MV-4-11 (cell line): ENCODE measurements at regions not wholly inside any gene's neighbourhood (a gene's known extent, or its start where the extent isn't known, plus 50 kb on each side); places are given as distances from the start of the nearest gene placed in this dataset.

Experiments used
- DNase-seq: peaks from one replicate; lab custom pipeline; 2025; lab: John Stamatoyannopoulos, UW

DNA sequence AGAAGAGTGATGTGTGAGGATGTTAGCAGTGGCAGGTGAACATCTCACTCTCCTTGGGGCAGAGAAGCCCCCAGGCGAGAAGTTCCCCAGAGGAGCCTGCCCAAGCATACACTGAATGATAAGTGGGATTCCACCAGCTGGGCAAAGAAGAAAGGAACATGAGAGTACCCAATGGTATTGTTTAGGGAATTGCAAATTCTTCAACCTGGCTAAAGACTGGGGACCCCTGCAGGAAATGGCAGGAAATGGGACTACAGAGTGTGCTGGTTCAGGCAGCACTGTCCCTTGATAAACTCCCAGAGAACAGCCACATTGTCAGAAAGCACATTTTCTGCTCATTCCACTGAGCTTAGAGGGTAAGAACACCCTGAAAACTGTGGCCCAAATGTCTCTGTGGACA is 121.3 kb downstream of the RPS29 start:
- DNase-seq = no peak

GRCh38 chr14:49463146-49463545 is 123.0 kb downstream of the RPS29 start:
- no peak for DNase-seq

DNA sequence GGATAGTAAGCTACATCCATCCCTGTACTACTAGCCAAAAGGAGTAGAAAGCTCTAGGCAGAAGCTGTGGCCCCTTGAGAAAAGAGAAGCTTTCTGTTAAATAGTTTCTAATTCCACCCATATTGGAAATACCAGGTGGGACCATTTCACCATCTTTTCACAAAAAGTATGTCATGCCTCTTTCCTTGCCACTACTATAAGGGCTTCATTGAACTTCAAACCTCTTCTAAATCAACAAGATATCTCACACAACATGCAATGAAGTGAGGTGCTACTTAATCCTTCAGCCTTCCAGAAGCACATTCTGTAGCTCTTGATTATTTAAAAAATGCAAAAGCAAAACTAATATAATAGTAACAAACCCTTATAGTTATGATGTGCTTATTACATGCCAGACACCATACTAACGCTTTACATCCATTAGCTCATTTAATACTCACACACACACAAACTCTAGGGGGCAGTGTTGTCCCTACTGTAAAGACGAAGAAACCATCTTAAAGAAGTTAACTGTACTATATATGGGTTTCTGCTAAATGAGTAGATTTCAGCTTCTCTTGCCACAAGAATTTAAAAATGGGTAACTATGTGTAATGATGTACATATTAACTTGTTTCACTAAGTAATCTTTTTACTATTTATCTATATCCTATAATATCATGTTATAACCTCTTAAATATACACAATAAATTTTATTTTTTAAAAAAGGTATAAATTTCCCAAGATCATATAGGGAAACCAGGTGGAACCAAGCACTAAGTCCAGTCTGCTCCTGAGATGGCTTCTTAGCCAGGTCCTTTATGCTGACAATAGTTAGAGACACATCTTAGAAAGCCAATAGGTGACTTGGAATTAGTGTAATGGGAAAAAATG is 124.4 kb downstream of the RPS29 start:
- peak; percentile 68 for DNase-seq

- DNase-seq = no peak
Observed at GRCh38 chr14:49460662-49461061, 125.5 kb downstream of the RPS29 start.

GRCh38 chr14:49456589-49456988 is 129.6 kb downstream of the RPS29 start:
- DNase-seq = no peak

DNA sequence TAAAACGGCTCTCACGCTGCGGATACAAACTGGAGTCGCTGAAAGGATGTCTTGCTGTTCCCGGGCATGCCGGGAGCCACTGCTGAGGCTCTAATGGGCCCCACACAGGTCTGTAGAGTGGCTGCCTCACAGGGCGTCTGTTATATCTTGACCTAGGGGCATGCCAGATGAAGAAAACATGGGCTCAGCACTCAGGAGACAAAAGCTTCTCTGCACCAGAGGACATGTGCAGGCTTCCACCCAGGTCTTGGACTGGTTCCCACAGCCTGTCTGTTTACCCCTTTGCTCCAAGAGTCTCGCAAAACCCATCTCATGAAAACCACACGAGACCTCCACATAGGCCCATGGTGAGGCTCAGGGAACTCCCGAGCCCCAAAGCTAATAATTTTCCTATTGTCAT is 134.2 kb downstream of the RPS29 start:
- no peak for DNase-seq

DNA sequence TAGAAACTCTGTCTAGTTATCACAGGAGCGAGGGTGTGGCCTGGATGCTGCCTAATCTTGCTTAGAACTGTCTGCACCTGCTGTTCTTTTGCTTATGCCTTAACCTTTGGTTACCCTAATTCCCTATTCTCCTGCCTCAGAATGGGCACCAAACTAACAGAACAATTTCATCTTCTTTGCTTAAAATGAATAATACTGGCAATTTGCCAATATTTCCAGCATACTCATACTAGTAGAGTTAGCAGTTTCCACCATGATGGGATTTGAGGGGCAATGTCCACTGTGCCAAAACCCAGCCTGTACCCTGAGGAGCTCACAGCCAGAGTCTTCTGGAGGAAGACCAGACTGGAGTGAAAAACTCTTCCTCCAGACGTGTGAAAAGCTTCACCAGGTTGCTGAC is 136.4 kb downstream of the RPS29 start:
- no peak for DNase-seq

DNA sequence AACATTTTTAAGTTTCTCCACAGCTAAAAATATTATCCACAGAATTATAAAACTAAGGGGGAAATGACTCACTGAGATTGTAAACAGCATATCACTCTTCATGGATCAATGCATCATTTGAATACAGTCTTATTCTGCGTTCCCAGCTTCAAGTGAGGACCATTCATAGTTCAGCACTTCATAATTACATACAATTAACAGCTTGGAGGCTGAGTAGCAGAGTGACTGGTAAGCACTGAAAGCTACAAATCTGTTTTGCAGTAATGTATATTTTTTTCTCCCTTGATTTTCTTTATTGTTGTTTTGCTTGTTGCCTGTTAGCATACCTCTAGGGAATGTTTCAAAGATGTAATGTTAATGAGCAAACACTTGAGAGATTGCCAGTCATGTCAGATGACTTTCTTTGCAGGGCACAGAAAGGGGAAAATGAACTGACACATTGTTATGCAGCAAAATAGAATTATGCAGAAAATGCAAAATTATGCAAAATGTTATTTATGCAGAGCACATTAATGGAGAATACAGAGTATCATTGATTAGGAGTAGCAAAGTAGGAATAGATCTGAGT is 138.6 kb downstream of the RPS29 start:
- no peak for DNase-seq

- DNase-seq = no peak
Observed at GRCh38 chr14:49446801-49447200, 139.4 kb downstream of the RPS29 start.

GRCh38 chr14:49438256-49438770 is 147.9 kb downstream of the RPS29 start:
- no peak for DNase-seq

DNA sequence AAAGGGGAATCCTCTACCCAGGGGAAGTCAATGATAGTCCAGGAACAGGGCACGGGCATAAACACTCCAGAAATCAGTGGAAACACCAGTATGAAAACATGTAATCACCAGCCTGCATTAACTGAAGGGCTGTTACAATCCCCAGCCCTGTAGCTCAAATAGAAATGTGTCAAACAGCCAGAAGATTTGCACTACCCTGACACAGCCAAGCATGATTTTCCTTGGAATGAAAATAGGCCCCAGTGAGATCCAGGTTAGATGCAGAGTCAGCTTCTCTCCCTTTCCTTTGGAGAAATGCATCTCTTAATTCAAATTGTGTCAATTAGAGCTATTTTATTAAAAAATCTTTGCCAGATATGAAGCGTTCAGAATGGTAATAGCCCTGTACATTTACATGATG is 158.1 kb downstream of the RPS29 start:
- DNase-seq = no peak

GRCh38 chr14:49427117-49427516 is 159.1 kb downstream of the RPS29 start:
- DNase-seq = no peak

- no peak for DNase-seq
Observed at GRCh38 chr14:49425921-49426320, 160.3 kb downstream of the RPS29 start.

DNA sequence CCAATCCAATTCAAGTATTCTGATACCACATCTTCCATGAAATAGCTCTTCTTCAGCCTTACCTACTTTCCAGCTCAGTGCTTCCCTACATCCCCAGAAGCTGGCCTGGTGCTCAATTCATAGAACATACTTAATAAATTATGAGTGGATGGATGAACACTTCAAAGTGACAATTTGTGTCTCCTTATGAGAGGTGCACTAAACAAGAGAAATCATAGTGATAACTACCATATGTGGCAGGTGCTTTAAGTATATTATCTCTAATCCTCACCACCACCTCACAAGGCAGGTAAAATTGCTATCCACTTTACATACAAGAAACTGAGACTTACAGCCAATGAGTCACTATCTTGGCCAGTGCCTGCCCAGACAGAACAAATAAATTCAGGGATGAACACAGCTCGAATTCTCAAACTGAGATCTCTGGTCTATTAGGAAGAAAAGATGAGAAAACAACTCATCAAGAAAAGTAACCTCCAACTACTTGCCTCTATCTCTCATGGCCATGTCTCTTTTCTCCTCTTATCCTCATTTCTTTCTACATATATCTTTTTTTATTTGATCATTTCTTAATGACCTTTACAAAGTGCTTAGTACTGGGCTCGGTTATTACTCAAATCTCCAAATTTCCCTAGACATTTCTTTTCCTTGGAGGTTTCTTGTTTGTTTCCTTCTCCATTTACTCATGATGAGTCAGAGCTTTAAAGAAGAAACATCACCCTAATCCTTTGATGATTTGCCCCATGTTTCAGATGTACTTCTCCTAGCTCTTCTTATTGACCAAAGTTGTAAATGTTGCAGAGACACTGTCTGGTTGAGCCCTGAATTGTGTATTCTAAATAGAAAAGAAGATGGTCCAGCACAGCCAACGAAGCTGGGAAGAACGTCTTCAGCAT is 161.5 kb downstream of the RPS29 start:
- DNase-seq = no peak

- no peak for DNase-seq
Observed at GRCh38 chr14:49420201-49420600, 166.0 kb downstream of the RPS29 start.

DNA sequence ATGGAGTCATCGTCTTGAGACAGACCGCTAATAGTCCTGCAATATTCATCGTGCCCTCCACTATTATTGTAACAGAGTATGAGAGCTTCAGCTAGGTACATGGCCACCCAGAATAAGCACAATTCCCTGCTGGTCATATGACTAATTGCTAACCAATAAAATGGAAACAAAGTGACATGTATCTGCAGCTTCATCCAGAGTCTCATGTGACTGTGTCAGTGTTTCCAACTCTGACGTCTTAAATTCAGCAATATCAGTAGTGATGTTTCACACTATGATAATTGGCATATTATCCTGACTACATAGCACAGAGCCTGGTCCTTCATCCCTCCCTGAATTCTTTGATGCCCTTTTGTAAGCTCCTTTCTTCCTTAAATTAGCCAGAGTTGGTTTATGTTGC is 167.4 kb downstream of the RPS29 start:
- DNase-seq = no peak

DNA sequence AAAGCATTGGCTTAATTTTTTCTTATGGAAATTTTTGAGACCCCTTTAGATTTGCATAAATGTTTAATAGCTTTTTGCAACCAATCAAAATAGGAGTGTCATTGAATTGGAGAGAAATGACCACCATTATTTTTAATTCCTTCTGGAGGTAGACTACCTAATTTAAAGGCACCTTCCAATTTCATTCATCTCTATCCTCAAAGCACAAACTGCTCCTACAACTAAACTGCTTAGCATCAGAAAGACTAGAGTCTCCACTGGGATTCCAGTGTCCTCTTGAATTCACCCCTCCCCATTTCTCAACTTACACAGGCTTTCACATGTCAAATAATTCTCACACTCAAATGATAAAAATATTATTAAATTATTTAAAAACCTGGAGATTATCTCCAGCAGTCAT is 168.4 kb downstream of the RPS29 start:
- DNase-seq = no peak

- DNase-seq = no peak
Observed at GRCh38 chr14:49408187-49408933, 177.8 kb downstream of the RPS29 start.

DNA sequence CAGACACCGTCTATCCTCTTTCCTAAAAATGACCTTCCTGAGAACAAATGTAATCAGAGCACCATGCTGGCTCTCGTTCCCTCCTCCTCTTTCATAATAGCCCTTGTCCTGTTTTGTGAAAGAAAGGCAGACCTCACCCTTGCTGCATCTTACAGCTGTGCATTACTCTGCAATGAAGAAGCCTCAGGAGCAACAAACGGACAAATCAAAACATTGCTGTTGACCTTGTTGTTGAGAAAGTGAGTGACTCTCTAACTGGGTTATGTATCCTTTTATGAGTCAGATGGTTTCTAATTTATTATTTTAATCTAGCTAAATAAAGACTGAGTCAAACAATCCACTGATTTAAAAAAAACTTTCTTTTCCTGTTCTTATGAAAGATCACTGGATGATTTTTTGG is 180.9 kb downstream of the RPS29 start:
- DNase-seq = no peak

DNA sequence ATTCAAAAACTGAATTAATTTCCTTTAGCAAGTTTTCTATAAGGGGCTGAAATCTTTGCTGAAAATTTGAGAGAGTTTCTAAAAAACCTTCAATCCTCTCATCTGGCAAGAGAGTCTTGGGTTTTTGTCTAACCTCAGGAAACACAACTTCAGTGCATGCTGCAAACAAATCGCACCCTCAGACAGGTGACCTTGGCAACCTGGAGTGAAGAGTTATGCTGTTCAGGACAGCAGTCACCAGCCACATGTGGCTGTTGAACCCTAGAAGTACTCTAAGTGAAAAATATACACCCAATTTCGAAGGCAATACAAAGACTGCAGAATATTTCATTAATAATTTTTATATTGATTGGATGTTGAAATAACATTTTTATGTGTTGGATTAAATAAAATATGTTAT is 184.8 kb downstream of the RPS29 start:
- no peak for DNase-seq

DNA sequence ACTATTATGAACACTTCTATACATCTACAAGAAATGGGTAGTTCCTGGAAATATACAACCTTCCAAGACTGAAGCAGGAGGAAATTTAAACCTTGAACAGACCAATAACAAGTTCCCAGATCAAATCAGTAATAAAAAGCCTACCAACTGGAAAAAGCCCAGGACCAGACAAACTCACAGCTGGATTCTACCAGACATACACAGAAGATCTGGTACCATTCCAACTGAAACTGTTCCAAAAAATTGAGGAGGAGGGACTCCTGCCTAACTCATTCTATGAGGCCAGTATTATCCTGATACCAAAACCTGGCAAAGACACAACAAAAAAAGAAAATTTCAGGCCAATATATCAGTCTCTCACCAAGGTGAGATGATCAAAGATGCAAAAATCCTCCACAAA is 189.4 kb downstream of the RPS29 start:
- no peak for DNase-seq

DNA sequence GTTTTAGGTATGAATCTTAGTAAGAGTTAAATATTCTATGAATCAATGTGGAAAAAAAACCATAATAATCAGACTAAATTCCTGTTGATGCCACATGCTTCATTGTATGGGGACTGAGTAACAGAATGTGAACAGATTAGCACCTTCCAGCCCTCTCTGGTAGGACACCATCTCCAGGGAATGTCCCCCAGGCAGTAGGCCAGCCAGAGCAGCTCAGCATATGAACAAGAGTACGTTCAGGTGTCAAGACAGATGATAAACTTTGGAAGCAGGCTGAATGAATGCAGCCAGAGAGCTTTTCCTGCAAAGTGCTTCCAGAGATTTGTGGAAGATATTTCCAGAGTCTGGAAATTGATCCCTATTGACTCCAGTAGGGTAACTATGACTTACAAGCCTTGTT is 204.4 kb downstream of the RPS29 start:
- no peak for DNase-seq
